CD14-positive monocyte (primary cell): ENCODE measurements at regions not wholly inside any gene's neighbourhood (a gene's known extent, or its start where the extent isn't known, plus 50 kb on each side); places are given as distances from the start of the nearest gene placed in this dataset.

Experiments used
- DNase-seq, 3 donors: peaks; one replicate each; pipeline ENCODE4 v3.0.0-alpha.2; 2011 to 2022
- H2AFZ ChIP-seq: 2 replicates; pipeline ENCODE4 v1.6.0; 2012; ENCODE audit warnings: mild to moderate bottlenecking, low read depth, low read length, inconsistent platforms; ENCODE audit not compliant: insufficient read depth, poor library complexity, severe bottlenecking
- H3K27ac ChIP-seq, 2 donors: 1 replicate in 1 of 2; 2 replicates in 1 of 2; pipeline ENCODE4 v1.5.1; 2012 to 2013; ENCODE audit warnings: low read length in 2 of 2, control low read depth in 1 of 2, inconsistent platforms in 1 of 2, low read depth in 1 of 2, mild to moderate bottlenecking in 1 of 2
- H3K27me3 ChIP-seq, 2 donors: one replicate each; pipeline versions ENCODE4 v1.6.0 to v1.6.1; 2011 to 2013; ENCODE audit warnings: low read length in 2 of 2; ENCODE audit not compliant: control insufficient read depth in 2 of 2, insufficient read depth in 2 of 2
- H3K36me3 ChIP-seq, 2 donors: replicated peaks in 1 of 2; 1 replicate in 1 of 2; 2 replicates in 1 of 2; pipeline versions ENCODE4 v1.5.1 to v1.6.1; 2012 to 2013; ENCODE audit warnings: low read length in 2 of 2, control low read depth in 1 of 2, inconsistent platforms in 1 of 2, mild to moderate bottlenecking in 1 of 2; ENCODE audit not compliant: insufficient read depth in 2 of 2, control insufficient read depth in 1 of 2
- H3K4me1 ChIP-seq, 2 donors: 1 replicate in 1 of 2; 2 replicates in 1 of 2; pipeline versions ENCODE4 v1.5.1 to v1.6.1; 2012 to 2013; ENCODE audit warnings: low read length in 2 of 2, control low read depth in 1 of 2, inconsistent platforms in 1 of 2, mild to moderate bottlenecking in 1 of 2, moderate library complexity in 1 of 2; ENCODE audit not compliant: insufficient read depth in 2 of 2, control insufficient read depth in 1 of 2
- H3K4me2 ChIP-seq: replicated peaks from 2 replicates; pipeline ENCODE3; 2012; ENCODE audit warnings: low read length, moderate library complexity, mild to moderate bottlenecking; ENCODE audit not compliant: poor library complexity, severe bottlenecking; ENCODE audit errors: extremely low read depth
- H3K4me3 ChIP-seq, 3 experiments: fragments of 200-600 bp in 1 of 3; sonication (generic) in 1 of 3; replicated peaks in 1 of 3; 1 replicate in 2 of 3; 2 replicates in 1 of 3; pipeline ENCODE4 v1.5.1; 2011 to 2013; ENCODE audit warnings: low read length in 3 of 3, mild to moderate bottlenecking in 3 of 3, control low read depth in 2 of 3, low read depth in 2 of 3, inconsistent platforms in 1 of 3, moderate library complexity in 1 of 3
- H3K79me2 ChIP-seq: 2 replicates; pipeline ENCODE4 v1.6.0; 2012; ENCODE audit warnings: mild to moderate bottlenecking, control low read depth, inconsistent platforms, low read length, moderate library complexity; ENCODE audit not compliant: insufficient read depth
- H3K9ac ChIP-seq: 2 replicates; pipeline ENCODE4 v1.6.0; 2017; ENCODE audit warnings: low read length, mild to moderate bottlenecking; ENCODE audit not compliant: insufficient read depth, poor library complexity, severe bottlenecking
- H3K9me3 ChIP-seq, 2 donors: replicated peaks in 1 of 2; 1 replicate in 1 of 2; 2 replicates in 1 of 2; pipeline versions ENCODE4 v1.5.1 to v1.6.1; 2012 to 2013; ENCODE audit warnings: low read length in 2 of 2, control low read depth in 1 of 2; ENCODE audit not compliant: control insufficient read depth in 1 of 2, insufficient read depth in 1 of 2
- H4K20me1 ChIP-seq: 2 replicates; pipeline ENCODE4 v1.6.0; 2012; ENCODE audit warnings: mild to moderate bottlenecking, low read length, control low read depth, moderate library complexity; ENCODE audit not compliant: insufficient read depth
- H3K27ac Mint-ChIP-seq, 7 donors: one replicate each; pipeline ENCODE4 v1.8.0; 2020; ENCODE audit warnings: mild to moderate bottlenecking in 7 of 7, mixed read lengths in 7 of 7, moderate library complexity in 6 of 7, inconsistent platforms in 2 of 7
- H3K27me3 Mint-ChIP-seq, 3 donors: one replicate each; pipeline ENCODE4 v1.8.0; 2021 to 2022; ENCODE audit warnings: low read depth in 3 of 3, mild to moderate bottlenecking in 3 of 3, mixed read lengths in 3 of 3, moderate library complexity in 3 of 3, inconsistent platforms in 1 of 3
- H3K36me3 Mint-ChIP-seq, 2 donors: one replicate each; pipeline ENCODE4 v1.8.0; 2020; ENCODE audit warnings: mixed read lengths in 2 of 2, inconsistent platforms in 1 of 2, mild to moderate bottlenecking in 1 of 2
- H3K4me1 Mint-ChIP-seq: one replicate; pipeline ENCODE4 v1.8.0; 2020; ENCODE audit warnings: mild to moderate bottlenecking, mixed read lengths
- H3K4me3 Mint-ChIP-seq, 2 donors: one replicate each; pipeline ENCODE4 v1.8.0; 2020; ENCODE audit warnings: mild to moderate bottlenecking in 2 of 2, mixed read lengths in 2 of 2, moderate library complexity in 1 of 2
- H3K9me3 Mint-ChIP-seq, 7 donors: one replicate each; pipeline ENCODE4 v1.8.0; 2020 to 2022; ENCODE audit warnings: mixed read lengths in 7 of 7, mild to moderate bottlenecking in 6 of 7, moderate library complexity in 6 of 7, inconsistent platforms in 2 of 7
- WGBS: methylation state at CpG from one replicate; pipeline ENCODE4 v1.1.5; 2013; ENCODE audit warnings: missing lambda C conversion rate; ENCODE audit not compliant: insufficient coverage; 5-methylcytosine and 5-hydroxymethylcytosine counted together
- intact Hi-C, 2 donors: fragments of 100-400 bp; cut with micrococcal nuclease; formaldehyde crosslinking; loops; one replicate each; pipeline versions ENCODE4 v1.15.0 to v1.15.1; 2023
- TF ChIP-seq, protein P1 (sequence below): fragments of 200-600 bp; IDR thresholded peaks from one replicate; pipeline ENCODE4 v1.8.0; 2022; ENCODE audit warnings: antibody characterized with exemption, mild to moderate bottlenecking

- no peaks in the 10 kb centered on the region for H3K27me3 ChIP-seq
- H3K36me3 Mint-ChIP-seq, result peaks cover 1 to 9% of the 10 kb centered on the region in 2 donors
- WGBS, result no CpG with 5 or more reads among the region's 1 CpG
- peaks cover 2 to 17% (median 9%) of the 10 kb centered on the region in 7 donors for H3K9me3 Mint-ChIP-seq
- no peak overlapping the region for H2AFZ ChIP-seq
- H4K20me1 ChIP-seq, result no peaks in the 10 kb centered on the region
- no peak overlapping the region for H3K4me2 ChIP-seq
- no peaks in the 10 kb centered on the region for H3K27me3 Mint-ChIP-seq
- H3K4me1 ChIP-seq, result no peaks in the 10 kb centered on the region
- no peaks in the 10 kb centered on the region for H3K36me3 ChIP-seq
- intact Hi-C loops, result no loop called here
- H3K27ac ChIP-seq, result no peak overlapping the region
- H3K9ac ChIP-seq, result no peak overlapping the region
- H3K4me1 Mint-ChIP-seq, result no peaks in the 10 kb centered on the region
- no peak overlapping the region for H3K4me3 ChIP-seq
- TF ChIP-seq, protein P1, sequence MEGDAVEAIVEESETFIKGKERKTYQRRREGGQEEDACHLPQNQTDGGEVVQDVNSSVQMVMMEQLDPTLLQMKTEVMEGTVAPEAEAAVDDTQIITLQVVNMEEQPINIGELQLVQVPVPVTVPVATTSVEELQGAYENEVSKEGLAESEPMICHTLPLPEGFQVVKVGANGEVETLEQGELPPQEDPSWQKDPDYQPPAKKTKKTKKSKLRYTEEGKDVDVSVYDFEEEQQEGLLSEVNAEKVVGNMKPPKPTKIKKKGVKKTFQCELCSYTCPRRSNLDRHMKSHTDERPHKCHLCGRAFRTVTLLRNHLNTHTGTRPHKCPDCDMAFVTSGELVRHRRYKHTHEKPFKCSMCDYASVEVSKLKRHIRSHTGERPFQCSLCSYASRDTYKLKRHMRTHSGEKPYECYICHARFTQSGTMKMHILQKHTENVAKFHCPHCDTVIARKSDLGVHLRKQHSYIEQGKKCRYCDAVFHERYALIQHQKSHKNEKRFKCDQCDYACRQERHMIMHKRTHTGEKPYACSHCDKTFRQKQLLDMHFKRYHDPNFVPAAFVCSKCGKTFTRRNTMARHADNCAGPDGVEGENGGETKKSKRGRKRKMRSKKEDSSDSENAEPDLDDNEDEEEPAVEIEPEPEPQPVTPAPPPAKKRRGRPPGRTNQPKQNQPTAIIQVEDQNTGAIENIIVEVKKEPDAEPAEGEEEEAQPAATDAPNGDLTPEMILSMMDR, result no peak
- no peak overlapping the region for H3K27ac Mint-ChIP-seq
- DNase-seq, result no peak
- no peak overlapping the region for H3K4me3 Mint-ChIP-seq
- peaks cover 0 to 5% of the 10 kb centered on the region in 2 donors for H3K9me3 ChIP-seq
- no peaks in the 10 kb centered on the region for H3K79me2 ChIP-seq
These were observed 87.9 kb upstream of the POU5F2 start for GRCh38 chr5:93829346-93829745.

DNA sequence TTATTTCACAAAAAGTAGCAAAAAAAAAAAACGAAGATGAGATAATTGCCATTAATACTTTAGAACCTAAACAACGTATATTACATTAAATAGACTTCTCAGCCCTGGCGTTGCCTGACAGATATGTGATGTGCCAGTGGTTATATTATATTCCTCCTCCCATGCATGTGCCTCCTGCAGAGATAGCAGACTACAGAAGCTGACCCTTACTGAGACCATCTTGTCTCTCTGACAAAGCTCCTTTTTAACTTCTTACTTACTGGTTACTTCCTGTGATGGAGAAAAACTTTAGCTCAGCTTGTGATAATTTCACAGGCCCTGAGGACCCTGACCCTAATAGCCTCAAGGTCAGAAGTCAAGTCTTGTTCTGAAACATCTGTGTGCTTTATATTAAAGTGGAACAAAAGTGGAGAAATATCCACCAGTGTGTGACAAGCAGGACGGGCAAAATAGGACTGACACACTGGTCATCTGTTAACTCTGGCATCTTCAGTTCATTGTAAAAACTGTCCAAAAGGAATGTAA, 80.6 kb upstream of the POU5F2 start:
- 85% methylated on average over 1 of the region's 4 CpGs for WGBS
- Histone ChIP-seq H4K20me1 (no peaks in the 10 kb centered on the region), H3K4me2 (no peak overlapping the region), H3K27me3 (no peaks in the 10 kb centered on the region), H2AFZ (no peak overlapping the region), H3K27ac (no peak overlapping the region), H3K79me2 (no peaks in the 10 kb centered on the region), H3K9me3 (no peaks in the 10 kb centered on the region), H3K4me1 (no peaks in the 10 kb centered on the region), H3K9ac (no peak overlapping the region), H3K4me3 (no peak overlapping the region), H3K36me3 (peaks cover 0 to 6% of the 10 kb centered on the region in 2 donors)
- Mint-ChIP-seq H3K27me3 (no peaks in the 10 kb centered on the region), H3K36me3 (peaks cover 12 to 13% of the 10 kb centered on the region in 2 donors), H3K4me3 (no peak overlapping the region), H3K9me3 (peaks cover 0 to 8% (median 3%) of the 10 kb centered on the region in 7 donors), H3K4me1 (no peaks in the 10 kb centered on the region), H3K27ac (no peak overlapping the region)
- DNase-seq, result no peak
- intact Hi-C loops, result no loop called here
- TF ChIP-seq, protein P1, result no peak
